Neutrophil (primary cell): ENCODE measurements at regions not wholly inside any gene's neighbourhood (a gene's known extent, or its start where the extent isn't known, plus 50 kb on each side); places are given as distances from the start of the nearest gene placed in this dataset.

Experiments
- H3K27ac ChIP-seq: fragments of 200-600 bp; sonication (generic); 2 replicates; pipeline ENCODE4 v1.5.1; 2016; ENCODE audit warnings: mild to moderate bottlenecking, moderate library complexity
- H3K27me3 ChIP-seq: fragments of 200-600 bp; sonication (generic); 2 replicates; pipeline ENCODE4 v1.6.0; 2016; ENCODE audit warnings: mild to moderate bottlenecking
- H3K36me3 ChIP-seq: fragments of 200-600 bp; sonication (generic); 2 replicates; pipeline ENCODE4 v1.5.1; 2017
- H3K4me1 ChIP-seq, 2 experiments: fragments of 200-600 bp in 1 of 2; sonication (generic) in 1 of 2; 1 replicate in 1 of 2; 2 replicates in 1 of 2; pipeline versions ENCODE4 v1.5.1 to v1.6.1; 2013 to 2016; ENCODE audit warnings: low read depth in 1 of 2, low read length in 1 of 2, mild to moderate bottlenecking in 1 of 2, moderate library complexity in 1 of 2; ENCODE audit not compliant: control insufficient read depth in 1 of 2, insufficient read depth in 1 of 2
- H3K4me3 ChIP-seq, 2 experiments: fragments of 200-600 bp in 1 of 2; sonication (generic) in 1 of 2; 1 replicate in 1 of 2; 2 replicates in 1 of 2; pipeline ENCODE4 v1.5.1; 2013 to 2016; ENCODE audit warnings: low read depth in 1 of 2, low read length in 1 of 2, mild to moderate bottlenecking in 1 of 2, moderate library complexity in 1 of 2
- H3K9me3 ChIP-seq: fragments of 200-600 bp; sonication (generic); 2 replicates; pipeline ENCODE4 v1.5.1; 2016
- TF ChIP-seq, protein P1 (sequence below): fragments of 200-600 bp; sonication (generic); IDR thresholded peaks from 2 replicates; pipeline ENCODE4 v1.5.1; 2016; ENCODE audit warnings: antibody characterized with exemption

DNA sequence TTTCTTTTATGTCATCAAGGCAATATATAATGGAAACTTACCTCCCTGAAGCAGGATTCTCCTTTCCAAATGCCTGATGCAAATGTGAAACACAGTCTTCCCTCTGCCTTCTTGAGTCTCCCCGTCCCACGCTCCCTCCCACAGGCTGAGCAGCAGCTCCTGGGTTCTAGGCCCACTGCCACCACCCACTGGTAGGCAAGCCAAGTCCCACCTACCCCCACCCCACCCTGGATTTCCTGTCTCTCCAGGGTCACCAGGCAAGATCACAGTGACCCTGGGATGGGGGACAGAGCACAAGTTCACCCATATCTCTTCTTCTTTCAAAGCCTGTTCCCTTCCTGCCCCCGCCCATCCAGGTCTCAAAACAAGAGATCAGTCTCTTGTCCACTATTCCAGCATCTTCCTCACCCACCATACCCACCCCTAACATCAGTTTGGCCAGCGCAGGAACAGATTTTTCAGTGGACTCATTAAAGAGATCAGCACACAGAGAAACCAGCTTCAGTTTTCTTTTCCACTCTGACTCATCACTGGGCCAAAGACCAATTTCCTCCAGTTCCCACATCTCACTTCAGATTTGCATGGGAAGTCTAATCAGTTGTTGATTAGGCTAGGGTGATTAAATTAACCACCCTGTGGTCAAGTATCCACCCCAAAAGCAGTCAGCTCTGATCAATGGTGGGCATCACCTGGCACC lies 151.5 kb downstream of the ACTL7B start:
- H3K9me3 ChIP-seq, result no peaks in the 10 kb centered on the region
- TF ChIP-seq, protein P1, sequence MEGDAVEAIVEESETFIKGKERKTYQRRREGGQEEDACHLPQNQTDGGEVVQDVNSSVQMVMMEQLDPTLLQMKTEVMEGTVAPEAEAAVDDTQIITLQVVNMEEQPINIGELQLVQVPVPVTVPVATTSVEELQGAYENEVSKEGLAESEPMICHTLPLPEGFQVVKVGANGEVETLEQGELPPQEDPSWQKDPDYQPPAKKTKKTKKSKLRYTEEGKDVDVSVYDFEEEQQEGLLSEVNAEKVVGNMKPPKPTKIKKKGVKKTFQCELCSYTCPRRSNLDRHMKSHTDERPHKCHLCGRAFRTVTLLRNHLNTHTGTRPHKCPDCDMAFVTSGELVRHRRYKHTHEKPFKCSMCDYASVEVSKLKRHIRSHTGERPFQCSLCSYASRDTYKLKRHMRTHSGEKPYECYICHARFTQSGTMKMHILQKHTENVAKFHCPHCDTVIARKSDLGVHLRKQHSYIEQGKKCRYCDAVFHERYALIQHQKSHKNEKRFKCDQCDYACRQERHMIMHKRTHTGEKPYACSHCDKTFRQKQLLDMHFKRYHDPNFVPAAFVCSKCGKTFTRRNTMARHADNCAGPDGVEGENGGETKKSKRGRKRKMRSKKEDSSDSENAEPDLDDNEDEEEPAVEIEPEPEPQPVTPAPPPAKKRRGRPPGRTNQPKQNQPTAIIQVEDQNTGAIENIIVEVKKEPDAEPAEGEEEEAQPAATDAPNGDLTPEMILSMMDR, result no peak
- H3K36me3 ChIP-seq, result no peaks in the 10 kb centered on the region
- no peak overlapping the region for H3K27ac ChIP-seq
- H3K27me3 ChIP-seq, result no peaks in the 10 kb centered on the region
- H3K4me1 ChIP-seq, result no peaks in the 10 kb centered on the region
- no peak overlapping the region for H3K4me3 ChIP-seq

DNA sequence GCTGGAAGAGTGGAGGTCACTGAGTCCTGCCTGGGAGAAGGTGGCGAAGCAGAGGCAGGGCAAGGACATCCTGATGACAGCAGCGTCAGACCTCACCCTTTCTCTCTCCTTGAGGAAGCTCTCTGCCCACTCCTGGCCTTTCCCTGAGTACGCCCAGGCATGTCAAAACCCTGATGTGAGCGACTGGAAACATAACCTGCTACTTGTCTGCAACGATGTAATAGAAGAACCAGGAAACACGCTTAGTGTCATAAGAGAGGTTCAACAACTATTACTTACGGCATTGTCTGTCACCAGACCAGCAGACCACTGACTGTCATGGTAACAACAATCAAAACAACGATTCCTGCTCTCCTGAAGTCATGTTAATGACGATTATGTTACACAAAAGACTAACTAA lies 152.4 kb downstream of the ACTL7B start:
- Histone ChIP-seq H3K36me3 (no peaks in the 10 kb centered on the region), H3K27ac (no peak overlapping the region), H3K27me3 (no peaks in the 10 kb centered on the region), H3K4me3 (no peak overlapping the region), H3K9me3 (no peaks in the 10 kb centered on the region), H3K4me1 (no peaks in the 10 kb centered on the region)
- TF ChIP-seq, protein P1, result no peak

DNA sequence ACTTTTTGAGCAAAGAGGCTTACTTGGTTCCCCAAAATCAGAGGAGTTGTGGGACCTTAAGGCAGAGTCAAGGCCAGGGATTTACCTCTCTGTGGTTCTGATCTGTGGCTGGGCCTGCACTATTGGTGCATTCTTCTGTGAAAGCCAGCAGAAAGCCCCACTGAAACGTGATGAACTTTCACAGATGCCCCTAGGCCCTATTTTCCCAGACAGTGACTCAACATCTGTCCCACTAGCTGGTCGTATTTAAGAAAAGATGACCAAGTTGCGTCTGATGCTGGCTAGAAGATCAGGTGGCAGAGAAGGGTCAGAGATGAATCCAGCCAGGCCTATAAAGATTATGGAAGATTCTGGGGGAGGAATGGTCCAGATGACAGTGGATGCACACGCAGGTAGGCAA lies 153.1 kb downstream of the ACTL7B start:
- Histone ChIP-seq H3K4me1 (no peaks in the 10 kb centered on the region), H3K27me3 (no peaks in the 10 kb centered on the region), H3K36me3 (no peaks in the 10 kb centered on the region), H3K4me3 (no peak overlapping the region), H3K9me3 (no peaks in the 10 kb centered on the region), H3K27ac (no peak overlapping the region)
- TF ChIP-seq, protein P1, result no peak

DNA sequence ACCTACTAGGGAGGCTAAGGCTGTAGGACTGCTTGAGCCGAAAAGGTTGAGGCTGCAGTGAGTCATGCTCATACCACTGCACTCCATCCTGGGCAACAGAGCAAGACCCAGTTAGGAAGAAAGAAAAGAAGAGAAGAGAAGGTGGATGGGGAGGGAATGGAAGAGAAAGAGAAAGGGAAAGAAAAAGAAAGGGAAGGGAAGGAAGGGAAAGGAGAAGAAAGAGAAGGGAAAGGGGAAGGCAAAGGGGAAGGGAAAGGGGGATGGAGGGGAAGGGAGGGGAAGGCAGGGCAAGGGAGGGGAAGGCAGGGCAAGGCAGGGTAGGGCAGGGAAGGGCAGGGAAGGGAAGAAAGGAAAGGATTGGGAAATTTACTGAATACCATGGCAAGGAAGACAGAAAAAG lies 157.0 kb downstream of the ACTL7B start:
- H3K27me3 ChIP-seq, result no peaks in the 10 kb centered on the region
- H3K36me3 ChIP-seq, result no peaks in the 10 kb centered on the region
- H3K4me1 ChIP-seq, result no peaks in the 10 kb centered on the region
- TF ChIP-seq, protein P1, result no peak
- no peak overlapping the region for H3K4me3 ChIP-seq
- H3K27ac ChIP-seq, result no peak overlapping the region
- H3K9me3 ChIP-seq, result no peaks in the 10 kb centered on the region

DNA sequence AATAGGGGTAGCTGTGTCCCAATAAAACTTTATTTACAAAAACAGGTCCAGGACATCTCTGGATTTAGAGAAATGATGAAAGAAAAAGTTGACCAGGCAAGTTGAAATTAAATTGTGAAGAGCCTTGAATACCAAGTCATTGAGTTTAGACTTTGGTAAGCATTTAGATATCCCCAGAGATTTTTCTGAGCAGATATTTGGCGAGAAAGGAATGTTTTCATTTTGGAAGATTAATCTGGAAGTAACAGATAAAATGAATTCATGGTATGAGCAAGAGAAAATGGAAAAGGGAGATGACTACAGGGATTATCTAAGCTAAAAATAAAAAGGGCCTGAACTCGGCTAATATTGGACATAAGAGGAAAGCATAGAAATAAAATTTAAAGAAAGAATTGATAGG lies 157.6 kb downstream of the ACTL7B start:
- no peaks in the 10 kb centered on the region for H3K9me3 ChIP-seq
- no peak overlapping the region for H3K4me3 ChIP-seq
- H3K27ac ChIP-seq, result no peak overlapping the region
- H3K4me1 ChIP-seq, result no peaks in the 10 kb centered on the region
- no peaks in the 10 kb centered on the region for H3K36me3 ChIP-seq
- TF ChIP-seq, protein P1, result no peak
- H3K27me3 ChIP-seq, result no peaks in the 10 kb centered on the region
